Glutamatergic neuron (in vitro differentiated cells): ENCODE measurements at regions not wholly inside any gene's neighbourhood (a gene's known extent, or its start where the extent isn't known, plus 50 kb on each side); places are given as distances from the start of the nearest gene placed in this dataset.

Source experiments
- DNase-seq: peaks from one replicate; pipeline ENCODE4 v3.0.0; 2022
- H3K27ac Mint-ChIP-seq: one replicate; pipeline ENCODE4 v1.8.0; 2020; ENCODE audit warnings: mild to moderate bottlenecking, mixed read lengths, inconsistent platforms; ENCODE audit not compliant: unreplicated experiment
- H3K27me3 Mint-ChIP-seq: one replicate; pipeline ENCODE4 v1.8.0; 2020; ENCODE audit warnings: mild to moderate bottlenecking, moderate library complexity, mixed read lengths, inconsistent platforms; ENCODE audit not compliant: unreplicated experiment
- H3K36me3 Mint-ChIP-seq: one replicate; pipeline ENCODE4 v1.8.0; 2020; ENCODE audit warnings: mild to moderate bottlenecking, mixed read lengths, inconsistent platforms; ENCODE audit not compliant: unreplicated experiment
- H3K4me1 Mint-ChIP-seq: one replicate; pipeline ENCODE4 v1.8.0; 2020; ENCODE audit warnings: mild to moderate bottlenecking, low read depth, mixed read lengths, inconsistent platforms; ENCODE audit not compliant: unreplicated experiment
- H3K4me3 Mint-ChIP-seq: one replicate; pipeline ENCODE4 v1.8.0; 2020; ENCODE audit warnings: mild to moderate bottlenecking, mixed read lengths, inconsistent platforms; ENCODE audit not compliant: unreplicated experiment
- H3K9me3 Mint-ChIP-seq: one replicate; pipeline ENCODE4 v1.8.0; 2020; ENCODE audit warnings: mild to moderate bottlenecking, moderate library complexity, mixed read lengths, inconsistent platforms; ENCODE audit not compliant: unreplicated experiment
- CTCF ChIP-seq: fragments of 200-600 bp; sonication (generic); IDR thresholded peaks from one replicate; pipeline ENCODE4 v1.5.0; 2021; ENCODE audit not compliant: partially characterized antibody, unreplicated experiment

GRCh38 chr5:143732402-143732801 is 79.6 kb upstream of the HMHB1 start:
- H3K36me3 Mint-ChIP-seq = no peaks in the 10 kb centered on the region
- no peak for DNase-seq
- H3K4me1 Mint-ChIP-seq = peaks cover 5% of the 10 kb centered on the region
- no peak overlapping the region for H3K4me3 Mint-ChIP-seq
- no peak for TF ChIP-seq CTCF
- H3K27ac Mint-ChIP-seq = no peak overlapping the region
- no peaks in the 10 kb centered on the region for H3K27me3 Mint-ChIP-seq
- no peaks in the 10 kb centered on the region for H3K9me3 Mint-ChIP-seq

- no peaks in the 10 kb centered on the region for H3K27me3 Mint-ChIP-seq
Measured at GRCh38 chr5:143730112-143730801, 81.7 kb upstream of the HMHB1 start.

GRCh38 chr5:143729334-143729946 is 82.5 kb upstream of the HMHB1 start:
- Mint-ChIP-seq H3K27me3 (no peaks in the 10 kb centered on the region), H3K27ac (no peak overlapping the region)
- TF ChIP-seq CTCF = no peak

More at GRCh38 chr5:143730112-143730801, 81.7 kb upstream of the HMHB1 start:
- Mint-ChIP-seq H3K4me3 (no peak overlapping the region), H3K4me1 (no peaks in the 10 kb centered on the region), H3K9me3 (no peaks in the 10 kb centered on the region), H3K27ac (no peak overlapping the region), H3K36me3 (no peaks in the 10 kb centered on the region)
- no peak for DNase-seq
- TF ChIP-seq CTCF = no peak

DNA sequence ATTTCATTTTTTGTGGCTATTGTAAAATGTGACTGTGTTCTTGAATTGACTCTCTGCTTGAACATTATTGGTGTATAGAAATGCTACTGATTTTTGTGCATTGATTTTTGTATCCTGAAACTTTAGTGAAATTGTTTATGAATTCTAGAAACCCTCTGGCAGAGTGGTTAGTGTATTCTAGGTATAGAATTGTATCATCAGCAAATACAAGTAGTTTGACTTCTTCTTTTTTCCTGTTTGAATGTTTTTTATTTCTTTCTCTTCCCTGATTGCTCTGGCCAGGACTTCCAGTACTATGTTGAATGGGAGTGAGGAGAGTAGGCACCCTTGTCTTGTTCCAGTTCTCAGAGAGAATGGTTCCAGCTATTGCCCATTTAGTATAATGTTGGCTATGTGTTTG is 88.8 kb upstream of the HMHB1 start:
- Mint-ChIP-seq H3K4me3 (no peak overlapping the region), H3K27ac (no peak overlapping the region), H3K9me3 (peaks cover 3% of the 10 kb centered on the region), H3K36me3 (peaks cover 9% of the 10 kb centered on the region), H3K4me1 (no peaks in the 10 kb centered on the region), H3K27me3 (no peaks in the 10 kb centered on the region)
- TF ChIP-seq CTCF = no peak
- no peak for DNase-seq

More at GRCh38 chr5:143729334-143729946, 82.5 kb upstream of the HMHB1 start:
- Mint-ChIP-seq H3K36me3 (peaks cover 6% of the 10 kb centered on the region), H3K4me3 (no peak overlapping the region), H3K9me3 (peaks cover 1% of the 10 kb centered on the region), H3K4me1 (no peaks in the 10 kb centered on the region)
- DNase-seq = no peak

GRCh38 chr5:143721925-143722324 is 90.0 kb upstream of the HMHB1 start:
- Mint-ChIP-seq H3K9me3 (peaks cover 3% of the 10 kb centered on the region), H3K27ac (no peak overlapping the region), H3K36me3 (peaks cover 9% of the 10 kb centered on the region), H3K4me1 (no peaks in the 10 kb centered on the region), H3K27me3 (no peaks in the 10 kb centered on the region), H3K4me3 (no peak overlapping the region)
- DNase-seq = no peak
- no peak for TF ChIP-seq CTCF
